AG04450 (cell line): ENCODE measurements at regions not wholly inside any gene's neighbourhood (a gene's known extent, or its start where the extent isn't known, plus 50 kb on each side); places are given as distances from the start of the nearest gene placed in this dataset.

Source experiments
- CTCF ChIA-PET: fragments of 300-600, 350-600 bp; formaldehyde crosslinking; extraction: SDS; loops from one replicate; lab custom pipeline; 2022; ENCODE audit warnings: antibody characterized with exemption, inconsistent platforms; lab: Charles Lee
- POLR2A ChIA-PET: fragments of 350-600 bp; formaldehyde crosslinking; extraction: SDS; loops from one replicate; lab custom pipeline; 2021; ENCODE audit warnings: antibody characterized with exemption, inconsistent platforms; lab: Yijun Ruan, JAX
- DNase-seq: peaks from one replicate; pipeline ENCODE4 v3.0.0-alpha.2; 2011; ENCODE audit warnings: low read depth, low spot score
- H3K27ac ChIP-seq: one replicate; pipeline ENCODE4 v1.5.1; 2012; ENCODE audit warnings: low read depth, low read length, control low read depth
- H3K27me3 ChIP-seq: one replicate; pipeline ENCODE4 v1.6.0; 2012; ENCODE audit warnings: low read length; ENCODE audit not compliant: control insufficient read depth, insufficient read depth
- H3K4me3 ChIP-seq: 2 replicates; pipeline ENCODE4 v1.5.1; 2011; ENCODE audit warnings: mild to moderate bottlenecking, low read depth, low read length, control low read depth
- H3K9me3 ChIP-seq: 2 replicates; pipeline ENCODE4 v1.5.1; 2012; ENCODE audit warnings: low read length; ENCODE audit not compliant: control insufficient read depth, insufficient read depth
- CTCF ChIP-seq: IDR thresholded peaks from 2 replicates; pipeline ENCODE4 v1.5.1; 2011; ENCODE audit warnings: low read depth, low read length, control low read depth, inconsistent platforms

- no peak overlapping the region for H3K27ac ChIP-seq
- DNase-seq: no peak
- TF ChIP-seq CTCF: no peak
- no peak overlapping the region for H3K4me3 ChIP-seq
- no peaks in the 10 kb centered on the region for H3K27me3 ChIP-seq
- ChIA-PET CTCF (no interaction called here), POLR2A (no interaction called here)
- H3K9me3 ChIP-seq: no peaks in the 10 kb centered on the region
These were observed 217.9 kb downstream of the ATPSCKMT start for GRCh38 chr5:10031817-10032216.

GRCh38 chr5:10030219-10030831, 219.4 kb downstream of the ATPSCKMT start:
- Histone ChIP-seq H3K27ac (no peak overlapping the region), H3K27me3 (no peaks in the 10 kb centered on the region), H3K4me3 (no peak overlapping the region), H3K9me3 (no peaks in the 10 kb centered on the region)
- no peak for DNase-seq
- CTCF ChIA-PET: interaction anchor here (0.9 to 2.4 kb wide), 5 partner anchors 9 to 483 kb away, joined by 3 to 6 read pairs (median 3); no protein-coding TSS in a partner anchor
- POLR2A ChIA-PET: no interaction called here
- peak; percentile 42 for TF ChIP-seq CTCF

GRCh38 chr5:10023494-10023893, 226.2 kb downstream of the ATPSCKMT start:
- DNase-seq: no peak
- Histone ChIP-seq H3K9me3 (no peaks in the 10 kb centered on the region), H3K27ac (no peak overlapping the region), H3K27me3 (no peaks in the 10 kb centered on the region), H3K4me3 (no peak overlapping the region)
- CTCF ChIA-PET: no interaction called here
- POLR2A ChIA-PET: no interaction called here
- no peak for TF ChIP-seq CTCF

GRCh38 chr5:10021248-10021647, 228.4 kb downstream of the ATPSCKMT start:
- CTCF ChIA-PET: no interaction called here
- no peak for DNase-seq
- POLR2A ChIA-PET: no interaction called here
- peaks cover 3% of the 10 kb centered on the region; the same call in 1 of the 2 replicates for H3K9me3 ChIP-seq
- no peak overlapping the region for H3K27ac ChIP-seq
- no peaks in the 10 kb centered on the region for H3K27me3 ChIP-seq
- H3K4me3 ChIP-seq: no peak overlapping the region
- TF ChIP-seq CTCF: no peak

- Histone ChIP-seq H3K4me3 (no peak overlapping the region), H3K9me3 (peaks cover 3% of the 10 kb centered on the region; the same call in 1 of the 2 replicates), H3K27me3 (no peaks in the 10 kb centered on the region), H3K27ac (no peak overlapping the region)
- no peak for TF ChIP-seq CTCF
- ChIA-PET POLR2A (no interaction called here), CTCF (no interaction called here)
- DNase-seq: no peak
These were observed 230.5 kb downstream of the ATPSCKMT start for GRCh38 chr5:10019236-10019635.
